Omental fat pad (tissue), 3 donors: ENCODE measurements at regions not wholly inside any gene's neighbourhood (a gene's known extent, or its start where the extent isn't known, plus 50 kb on each side); places are given as distances from the start of the nearest gene placed in this dataset.

Source experiments
- ATAC-seq: fragments of 150-250 bp; one replicate; pipeline ENCODE4 v1.9.1; 2016; ENCODE audit warnings: mild to moderate bottlenecking, moderate library complexity; ENCODE audit not compliant: low FRiP score
- DNase-seq: peaks from one replicate; pipeline ENCODE4 v3.0.0-alpha.2; 2019; ENCODE audit warnings: low spot score
- TF ChIP-seq, protein P1 (sequence below), 3 donors: fragments of 450-650 bp; IDR thresholded peaks; one replicate each; pipeline ENCODE4 v1.5.1; 2016 to 2017; ENCODE audit warnings: antibody characterized with exemption in 3 of 3, mild to moderate bottlenecking in 3 of 3, moderate library complexity in 2 of 3

DNA sequence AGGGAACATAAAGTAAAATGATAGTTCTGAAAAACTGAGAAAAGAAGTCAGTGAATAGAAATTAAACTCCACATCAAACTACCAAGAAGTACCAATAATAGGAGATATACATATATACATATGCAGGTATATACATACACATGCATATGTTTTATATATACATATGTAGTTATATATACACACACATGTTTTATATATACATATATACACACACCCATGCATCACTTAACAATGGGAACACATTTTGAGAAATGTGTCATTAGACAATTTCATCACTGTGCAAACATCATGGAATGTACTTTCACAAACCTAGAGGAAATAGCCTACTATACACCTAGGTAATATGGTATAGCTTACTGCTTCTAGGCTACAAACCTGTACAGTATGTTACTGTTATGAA is 626.8 kb upstream of the PCDH9 start:
- DNase-seq (no peak), ATAC-seq (no peak)
- TF ChIP-seq, protein P1, sequence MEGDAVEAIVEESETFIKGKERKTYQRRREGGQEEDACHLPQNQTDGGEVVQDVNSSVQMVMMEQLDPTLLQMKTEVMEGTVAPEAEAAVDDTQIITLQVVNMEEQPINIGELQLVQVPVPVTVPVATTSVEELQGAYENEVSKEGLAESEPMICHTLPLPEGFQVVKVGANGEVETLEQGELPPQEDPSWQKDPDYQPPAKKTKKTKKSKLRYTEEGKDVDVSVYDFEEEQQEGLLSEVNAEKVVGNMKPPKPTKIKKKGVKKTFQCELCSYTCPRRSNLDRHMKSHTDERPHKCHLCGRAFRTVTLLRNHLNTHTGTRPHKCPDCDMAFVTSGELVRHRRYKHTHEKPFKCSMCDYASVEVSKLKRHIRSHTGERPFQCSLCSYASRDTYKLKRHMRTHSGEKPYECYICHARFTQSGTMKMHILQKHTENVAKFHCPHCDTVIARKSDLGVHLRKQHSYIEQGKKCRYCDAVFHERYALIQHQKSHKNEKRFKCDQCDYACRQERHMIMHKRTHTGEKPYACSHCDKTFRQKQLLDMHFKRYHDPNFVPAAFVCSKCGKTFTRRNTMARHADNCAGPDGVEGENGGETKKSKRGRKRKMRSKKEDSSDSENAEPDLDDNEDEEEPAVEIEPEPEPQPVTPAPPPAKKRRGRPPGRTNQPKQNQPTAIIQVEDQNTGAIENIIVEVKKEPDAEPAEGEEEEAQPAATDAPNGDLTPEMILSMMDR (IDR thresholded peaks at IDR 0.05) = no peak

DNA sequence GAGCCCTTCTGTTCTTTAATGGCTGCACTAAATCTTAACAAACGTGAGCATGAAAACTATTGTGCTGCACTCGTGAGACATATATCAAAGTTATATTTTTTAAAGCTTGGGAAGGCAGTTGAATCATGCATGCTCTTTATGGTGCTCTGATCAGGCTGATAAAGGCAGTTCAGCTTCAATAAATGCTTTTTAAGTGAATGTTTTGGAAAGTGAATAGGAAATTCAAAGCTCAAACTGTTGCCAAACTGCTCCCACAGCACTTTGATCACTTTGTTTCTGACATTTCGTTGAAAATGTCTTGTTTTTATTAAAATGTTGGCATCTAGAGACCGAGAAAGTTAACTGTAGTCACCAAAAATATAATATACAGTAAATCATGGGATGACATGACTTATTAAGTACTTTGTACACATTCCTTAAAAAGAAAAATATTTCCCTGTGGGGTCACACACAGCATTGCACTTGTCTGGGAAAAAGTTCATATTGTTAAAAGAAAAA is 625.7 kb upstream of the PCDH9 start:
- TF ChIP-seq, protein P1 (IDR thresholded peaks at IDR 0.05) = no peak
- ATAC-seq (no peak), DNase-seq (no peak)

DNA sequence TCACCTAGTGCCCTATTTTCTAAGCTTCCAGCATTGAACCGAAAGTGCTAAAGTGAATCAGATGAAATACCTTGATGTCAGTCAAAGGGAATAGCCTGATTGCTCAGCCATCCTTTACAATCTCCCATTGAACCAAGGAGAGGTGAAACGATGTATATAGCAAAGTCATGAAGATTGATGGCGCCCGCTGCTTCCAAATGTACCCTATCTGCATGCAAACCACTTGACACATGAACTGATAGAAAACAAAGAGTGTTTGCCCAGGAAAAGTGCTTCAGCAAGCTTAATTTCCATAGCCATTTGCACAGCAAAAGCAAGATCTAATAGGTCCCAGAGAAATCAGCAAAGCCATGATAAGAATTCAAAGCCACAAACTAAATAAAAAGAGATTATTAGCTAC is 624.9 kb upstream of the PCDH9 start:
- ATAC-seq (no peak), DNase-seq (no peak)
- TF ChIP-seq, protein P1 (IDR thresholded peaks at IDR 0.05) = no peak

DNA sequence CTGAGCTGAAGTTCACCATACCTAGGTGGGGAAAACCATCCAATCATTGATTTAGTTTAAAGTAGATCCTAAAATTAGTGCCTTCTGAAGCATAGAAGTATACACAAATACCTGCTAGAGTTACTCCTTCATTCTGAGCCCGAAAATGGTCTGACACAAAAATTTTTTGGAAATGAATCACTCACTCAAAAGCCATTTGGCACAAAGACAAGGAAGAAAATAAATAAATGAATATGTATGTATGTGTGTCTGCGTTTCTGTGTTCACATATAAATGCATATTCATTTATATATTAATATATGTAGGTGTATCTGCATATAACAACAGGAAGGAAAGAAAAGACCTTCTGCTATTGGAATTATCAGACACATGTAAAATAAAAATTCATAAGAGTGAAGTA is 614.4 kb upstream of the PCDH9 start:
- TF ChIP-seq, protein P1 (IDR thresholded peaks at IDR 0.05) = no peak
- ATAC-seq (no peak), DNase-seq (no peak)

DNA sequence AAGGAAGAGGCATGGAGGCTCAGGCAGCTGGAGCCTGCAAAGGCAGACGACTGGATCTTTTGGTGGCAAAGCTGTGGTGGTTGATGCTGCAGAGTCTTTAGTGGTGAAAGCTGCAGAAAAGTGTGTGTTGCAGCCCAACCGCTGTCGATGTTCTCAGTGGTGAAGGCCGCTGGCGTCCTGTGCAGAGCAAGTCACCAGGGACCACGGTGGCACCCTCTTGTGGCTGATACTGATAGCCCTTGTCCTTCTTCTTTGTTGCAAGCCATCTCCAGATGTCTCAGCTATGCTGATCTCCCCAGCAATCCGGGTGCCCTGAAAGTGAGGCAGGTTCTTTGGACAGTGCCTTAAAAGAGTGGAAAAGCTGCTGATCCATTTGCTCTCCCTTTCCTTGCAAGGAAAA is 610.9 kb upstream of the PCDH9 start:
- no peak for DNase-seq
- ATAC-seq = no peak
- TF ChIP-seq, protein P1 (IDR thresholded peaks at IDR 0.05) = no peak

DNA sequence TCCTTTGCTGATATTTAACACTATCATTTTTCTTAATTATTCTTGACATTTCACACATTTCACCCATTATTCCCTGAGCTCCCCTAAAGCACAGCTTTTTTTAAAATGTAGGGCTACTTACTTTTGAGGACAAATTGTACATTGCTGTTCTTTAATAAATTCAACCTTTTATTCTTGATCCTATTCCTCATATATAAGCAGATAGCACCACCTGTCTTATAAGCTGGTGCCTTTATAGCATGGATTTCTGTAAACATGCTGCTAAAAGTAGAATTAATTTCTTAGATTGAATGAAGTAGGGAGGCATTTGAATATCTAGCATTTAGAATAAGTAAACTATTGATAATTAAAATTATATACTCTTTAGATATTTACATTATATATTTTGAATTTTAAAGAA is 603.4 kb upstream of the PCDH9 start:
- DNase-seq (no peak), ATAC-seq (no peak)
- TF ChIP-seq, protein P1 (IDR thresholded peaks at IDR 0.05) = no peak

DNA sequence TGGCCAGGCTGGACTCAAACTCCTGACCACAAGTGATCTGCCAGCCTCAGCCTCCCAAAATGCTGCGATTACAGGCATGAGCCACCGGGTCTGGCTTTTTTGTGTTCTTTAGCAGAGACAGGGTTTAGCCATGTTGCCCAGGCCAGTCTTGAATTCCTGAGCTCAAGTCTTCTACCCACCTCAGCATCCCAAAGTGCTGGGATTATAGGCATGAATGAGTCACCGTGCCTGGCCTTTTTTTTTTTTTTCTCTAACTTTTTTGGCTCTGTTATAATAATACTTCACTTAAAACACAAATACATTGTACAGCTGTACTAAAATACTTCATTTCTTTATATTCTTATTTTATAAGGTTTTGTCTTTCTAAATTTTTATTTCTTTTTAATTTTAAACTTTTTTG is 599.5 kb upstream of the PCDH9 start:
- TF ChIP-seq, protein P1 (IDR thresholded peaks at IDR 0.05) = no peak
- DNase-seq = no peak
- no peak for ATAC-seq
